ENCODE measurements at regions not wholly inside any gene's neighbourhood (a gene's known extent, or its start where the extent isn't known, plus 50 kb on each side); places are given as distances from the start of the nearest gene placed in this dataset.

DNA sequence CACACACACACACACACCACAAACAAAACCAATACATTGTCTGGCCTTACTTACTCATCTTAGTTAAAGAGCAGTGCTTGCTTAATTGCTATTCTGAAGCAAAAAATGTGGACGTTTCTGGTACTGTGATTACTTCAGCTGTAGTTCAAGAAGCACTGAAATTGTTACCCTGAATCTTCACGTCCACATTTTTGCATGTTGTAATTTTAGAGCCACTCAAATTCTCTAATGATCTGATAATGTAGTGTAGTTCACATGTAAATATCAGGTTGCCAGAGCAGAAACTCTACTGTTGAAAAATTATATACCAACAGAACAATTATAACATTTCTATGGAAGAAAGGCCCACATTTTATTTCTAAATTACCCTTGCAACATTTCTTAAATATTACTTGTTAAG, 1451.1 kb downstream of the GATA3 start:
- no peak overlapping the region for H3K4me3 ChIP-seq (ENCODE audit: low read length)
- no peak for DNase-seq (ENCODE audit: low read depth)
- TF ChIP-seq, protein P1, sequence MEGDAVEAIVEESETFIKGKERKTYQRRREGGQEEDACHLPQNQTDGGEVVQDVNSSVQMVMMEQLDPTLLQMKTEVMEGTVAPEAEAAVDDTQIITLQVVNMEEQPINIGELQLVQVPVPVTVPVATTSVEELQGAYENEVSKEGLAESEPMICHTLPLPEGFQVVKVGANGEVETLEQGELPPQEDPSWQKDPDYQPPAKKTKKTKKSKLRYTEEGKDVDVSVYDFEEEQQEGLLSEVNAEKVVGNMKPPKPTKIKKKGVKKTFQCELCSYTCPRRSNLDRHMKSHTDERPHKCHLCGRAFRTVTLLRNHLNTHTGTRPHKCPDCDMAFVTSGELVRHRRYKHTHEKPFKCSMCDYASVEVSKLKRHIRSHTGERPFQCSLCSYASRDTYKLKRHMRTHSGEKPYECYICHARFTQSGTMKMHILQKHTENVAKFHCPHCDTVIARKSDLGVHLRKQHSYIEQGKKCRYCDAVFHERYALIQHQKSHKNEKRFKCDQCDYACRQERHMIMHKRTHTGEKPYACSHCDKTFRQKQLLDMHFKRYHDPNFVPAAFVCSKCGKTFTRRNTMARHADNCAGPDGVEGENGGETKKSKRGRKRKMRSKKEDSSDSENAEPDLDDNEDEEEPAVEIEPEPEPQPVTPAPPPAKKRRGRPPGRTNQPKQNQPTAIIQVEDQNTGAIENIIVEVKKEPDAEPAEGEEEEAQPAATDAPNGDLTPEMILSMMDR (conservative IDR thresholded peaks at IDR 0.05; ENCODE audit: low read length): no peak

DNA sequence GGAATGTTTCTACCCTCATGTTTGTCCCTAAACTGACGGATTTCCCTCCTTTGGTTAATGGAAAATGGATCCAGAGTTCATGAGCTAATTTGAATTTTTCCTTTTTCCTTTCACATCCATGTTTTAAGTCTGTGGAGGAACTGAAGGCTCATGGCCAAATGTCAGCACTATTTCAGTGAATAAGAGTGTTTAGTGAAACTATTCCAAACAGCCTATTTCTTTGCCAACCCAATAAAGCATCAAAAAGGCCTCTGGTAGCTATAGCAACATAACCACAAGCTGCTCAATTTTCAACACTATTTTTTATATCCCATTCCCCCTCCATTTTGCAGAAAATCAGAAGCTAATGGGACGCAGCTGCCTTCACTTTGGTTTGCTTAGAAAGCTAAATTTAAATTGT, 1454.1 kb downstream of the GATA3 start:
- TF ChIP-seq, protein P1 (conservative IDR thresholded peaks at IDR 0.05; ENCODE audit: low read length): no peak
- DNase-seq (ENCODE audit: low read depth): no peak
- H3K4me3 ChIP-seq (ENCODE audit: low read length): no peak overlapping the region

DNA sequence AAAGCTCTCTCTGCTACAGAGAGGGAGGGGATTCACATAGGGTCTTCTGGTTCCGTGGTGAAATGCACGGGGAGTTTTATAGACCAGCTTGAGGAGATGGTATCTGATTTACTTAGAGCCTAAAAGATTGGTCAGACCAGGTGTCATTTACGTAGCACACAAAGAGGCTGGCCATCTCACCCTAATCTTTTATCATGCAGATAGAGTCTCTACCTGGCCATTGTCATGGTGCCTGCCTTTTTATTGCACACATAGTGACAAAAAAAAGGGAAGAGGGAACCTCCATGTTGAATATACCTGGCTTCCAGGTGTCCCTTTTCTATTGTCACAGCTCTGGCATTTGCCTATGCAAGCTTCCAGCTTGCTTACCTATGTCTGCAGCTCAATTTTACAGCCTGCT, 1456.1 kb downstream of the GATA3 start:
- TF ChIP-seq, protein P1 (conservative IDR thresholded peaks at IDR 0.05; ENCODE audit: low read length): no peak

DNA sequence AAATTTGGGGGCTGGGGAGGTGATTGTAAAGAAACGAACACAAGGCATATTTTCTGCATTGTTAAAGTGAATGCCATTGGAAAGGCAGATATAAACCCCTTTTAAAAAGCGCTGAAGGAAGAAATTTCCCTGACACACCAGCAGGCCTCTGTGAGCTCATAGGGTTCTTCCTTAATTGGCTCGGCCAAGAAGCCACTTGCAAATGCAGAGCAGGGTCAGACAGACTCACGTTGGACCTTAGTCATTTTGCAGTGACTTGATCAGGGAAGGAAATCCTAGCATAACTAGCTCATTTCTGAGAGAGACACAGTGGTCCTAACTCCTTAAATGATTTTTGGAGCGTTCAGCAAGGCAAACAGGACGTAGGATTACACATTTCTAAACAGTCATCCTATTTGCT, 1461.4 kb downstream of the GATA3 start:
- no peak for DNase-seq (ENCODE audit: low read depth)
- TF ChIP-seq, protein P1 (conservative IDR thresholded peaks at IDR 0.05; ENCODE audit: low read length): no peak
- H3K4me3 ChIP-seq (ENCODE audit: low read length): no peak overlapping the region

More for the DNA sequence above, 1456.1 kb downstream of the GATA3 start:
- no peak for DNase-seq (ENCODE audit: low read depth)
- H3K4me3 ChIP-seq (ENCODE audit: low read length): no peak overlapping the region

DNA sequence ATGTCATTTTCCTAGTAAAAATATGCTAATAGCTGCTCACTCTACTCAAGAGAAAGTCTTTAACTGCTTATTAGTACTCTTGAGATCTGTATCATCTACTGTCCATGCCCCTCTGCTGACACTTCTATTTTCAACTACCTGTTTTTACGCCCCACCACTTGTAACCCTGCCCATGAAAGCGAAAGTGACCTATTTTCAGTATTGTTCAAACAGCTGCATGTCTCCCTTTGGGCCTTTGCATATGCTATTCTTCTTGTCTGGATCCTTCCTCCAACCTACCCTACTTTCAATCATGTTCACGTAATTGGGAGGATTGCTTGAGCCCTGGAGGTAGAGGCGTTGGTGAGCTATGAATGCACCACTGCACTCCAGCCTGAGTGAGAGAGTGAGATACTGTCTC, 1481.3 kb downstream of the GATA3 start:
- TF ChIP-seq, protein P1 (conservative IDR thresholded peaks at IDR 0.05; ENCODE audit: low read length): no peak
- H3K4me3 ChIP-seq (ENCODE audit: low read length): no peak overlapping the region
- no peak for DNase-seq (ENCODE audit: low read depth)

DNA sequence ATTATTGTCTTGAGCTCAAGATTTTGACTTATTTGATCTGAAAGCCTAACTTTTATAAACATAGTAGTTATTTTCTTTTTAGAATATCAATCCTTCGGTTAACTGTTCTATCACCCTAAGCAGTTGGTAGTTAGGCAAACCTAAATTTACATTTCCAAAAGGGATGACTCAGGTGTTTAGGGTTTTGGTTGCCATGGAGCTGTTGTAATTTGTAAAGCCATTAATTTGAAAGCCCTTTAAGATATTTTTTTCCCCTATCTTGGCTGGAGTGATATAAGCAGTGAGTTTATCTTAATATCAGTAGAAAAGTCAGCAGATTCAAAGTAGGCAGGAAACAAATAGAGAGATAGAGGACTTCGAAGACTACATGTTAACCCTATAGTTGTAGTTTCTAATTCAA, 1472.6 kb upstream of the CELF2 start:
- H3K4me3 ChIP-seq (ENCODE audit: low read length): no peak overlapping the region
- TF ChIP-seq, protein P1 (conservative IDR thresholded peaks at IDR 0.05; ENCODE audit: low read length): no peak
- DNase-seq (ENCODE audit: low read depth): no peak

DNA sequence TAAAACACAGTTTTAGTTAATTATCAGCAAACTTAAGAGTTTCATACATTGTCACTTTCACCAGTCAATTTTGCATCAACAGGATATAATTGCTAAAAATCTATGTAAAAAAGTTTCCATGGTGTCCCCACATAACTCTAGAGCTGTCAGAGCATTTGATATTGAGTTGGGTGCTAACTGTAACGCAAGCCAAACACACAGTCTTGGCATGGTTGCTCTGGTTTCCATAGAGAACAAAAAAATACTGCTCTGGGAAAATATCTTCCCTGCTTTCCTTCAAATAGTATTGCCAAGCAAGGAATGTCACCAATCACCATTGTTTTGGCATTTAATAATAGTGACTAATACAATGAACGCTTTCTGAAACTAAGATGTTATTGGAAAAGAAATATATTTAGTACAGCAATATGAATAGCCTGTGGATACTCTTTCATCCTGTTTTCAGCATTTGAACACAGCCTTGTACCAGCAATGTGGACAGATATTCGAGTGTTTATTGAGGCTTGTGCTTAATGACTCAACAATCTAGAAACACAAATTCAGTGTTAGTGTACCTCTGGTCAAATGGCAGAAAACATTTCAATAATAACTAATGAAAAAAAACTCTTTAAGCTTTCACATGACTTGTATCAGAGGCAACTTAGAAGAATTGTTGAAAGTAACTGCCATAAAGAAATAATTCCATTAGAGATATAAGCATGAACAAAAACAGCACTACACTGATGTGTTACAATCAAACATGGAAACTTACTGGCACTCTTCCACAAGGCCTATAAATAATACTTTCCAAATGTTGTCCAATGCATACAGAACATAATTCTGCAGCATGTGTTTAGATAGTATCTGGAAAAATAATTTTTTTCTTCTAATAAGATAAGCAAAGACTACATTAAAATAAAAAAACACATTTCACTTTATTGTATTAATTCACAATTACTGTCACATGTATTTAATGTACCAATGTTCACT, 1469.5 kb upstream of the CELF2 start:
- no peak overlapping the region for H3K4me3 ChIP-seq (ENCODE audit: low read length)
- TF ChIP-seq, protein P1 (conservative IDR thresholded peaks at IDR 0.05; ENCODE audit: low read length): no peak
- no peak for DNase-seq (ENCODE audit: low read depth)

Measured in AG10803 (cell line).